Heart right ventricle (tissue), 16 donors: ENCODE measurements at regions not wholly inside any gene's neighbourhood (a gene's known extent, or its start where the extent isn't known, plus 50 kb on each side); places are given as distances from the start of the nearest gene placed in this dataset.

Source experiments
- ATAC-seq, 8 donors: fragments of 200-7000 bp; cut with Tn5 transposase; one replicate each; pipeline ENCODE4 v1.9.1; 2020; ENCODE audit warnings: mild to moderate bottlenecking in 8 of 8, moderate library complexity in 8 of 8, moderate number of reproducible peaks in 1 of 8
- DNase-seq, 2 donors: peaks; one replicate each; pipeline ENCODE4 v3.0.0-alpha.2; 2020
- H3K27ac ChIP-seq, 10 donors: fragments of 200-600 bp; sonication (generic) in 2 of 10; one replicate each; pipeline versions ENCODE4 v1.5.0 to v1.8.0; 2020 to 2022; ENCODE audit warnings: mild to moderate bottlenecking in 3 of 10
- H3K27me3 ChIP-seq, 7 donors: fragments of 200-600 bp; one replicate each; pipeline ENCODE4 v1.8.0; 2021 to 2022; ENCODE audit warnings: mild to moderate bottlenecking in 2 of 7
- H3K36me3 ChIP-seq, 9 donors: fragments of 200-600 bp; sonication (generic) in 1 of 9; one replicate each; pipeline versions ENCODE4 v1.5.0 to v1.8.0; 2020 to 2022; ENCODE audit warnings: mild to moderate bottlenecking in 2 of 9
- H3K4me1 ChIP-seq, 9 donors: fragments of 200-600 bp; sonication (generic) in 1 of 9; one replicate each; pipeline versions ENCODE4 v1.5.0 to v1.8.0; 2020 to 2022; ENCODE audit warnings: mild to moderate bottlenecking in 4 of 9
- H3K4me3 ChIP-seq, 10 donors: fragments of 200-600 bp; sonication (generic) in 2 of 10; one replicate each; pipeline versions ENCODE4 v1.5.0 to v1.8.0; 2020 to 2022; ENCODE audit warnings: mild to moderate bottlenecking in 7 of 10, moderate library complexity in 2 of 10
- H3K9me3 ChIP-seq, 11 donors: fragments of 200-600 bp in 10 of 11; sonication (generic) in 2 of 11; one replicate each; pipeline versions ENCODE4 v1.5.0 to v1.8.0; 2013 to 2022; ENCODE audit warnings: mild to moderate bottlenecking in 2 of 11, control low read depth in 1 of 11, moderate library complexity in 1 of 11
- CTCF ChIP-seq, 9 donors: fragments of 200-600 bp; sonication (generic) in 2 of 9; IDR thresholded peaks; one replicate each; pipeline versions ENCODE4 v1.5.0 to v1.8.0; 2021 to 2022; ENCODE audit warnings: antibody characterized with exemption in 9 of 9, mild to moderate bottlenecking in 5 of 9, moderate library complexity in 1 of 9
- WGBS, 2 donors: extraction: QIAGEN DNeasy Blood & Tissue Kit; methylation state at CpG; one replicate each; pipeline ENCODE4 v1.1.7; 2013; ENCODE audit warnings: inconsistent platforms in 1 of 2; 5-methylcytosine and 5-hydroxymethylcytosine counted together
- intact Hi-C, 10 donors: fragments of 100-400 bp; cut with DNase I; formaldehyde crosslinking; loops; one replicate each; pipeline versions ENCODE4 v1.11.1 to v1.14.2; 2022
- donor health status: Arrhythmogenic right ventricular cardiomyopathy.
- donor health status: ischemic (EF 13 %, LVEDD 7.1; RV severe dilation, severe dysfunction).
- donor health status: healthy with polysubstance abuse.
- donor health status: DM: no; HTN: yes; CAD: no.
- donor health status: DM: no; HTN: no; CAD: no.
- donor health status: ischemic (EF 25% LVEDD 6.9; RV normal size, moderate dysfunction).
- donor health status: ischemic (EF 25% LVEDD 5.7; RV mildly dilated, moderate dysfunction).
- donor health status: healthy.
- donor health status: DM: yes; HTN: yes; CAD: no.
- donor health status: Ischemic cardiomyopathy.
- donor health status: ischemic (EF 35%, LVEDD 5.7; RV mildly dilated, moderate dysfunction).
- donor health status: nonischemic (EF 11% LVEDD 7.7; RV severe dilation, severe dysfunction).
- donor health status: DM: yes; HTN: yes; CAD: no.
- donor health status: PGD.
- donor health status: ischemic (EF 29% LVEDD 5.4; RV normal size, mild dysfunction).
- donor health status: nonischemic (EF 23%, LVEDD 6.1; RV moderate dilation, normal function).

- Histone ChIP-seq H3K4me1 (no peaks in the 10 kb centered on the region), H3K4me3 (no peak overlapping the region), H3K9me3 (no peaks in the 10 kb centered on the region), H3K36me3 (no peaks in the 10 kb centered on the region), H3K27me3 (no peaks in the 10 kb centered on the region), H3K27ac (no peak overlapping the region)
- ATAC-seq (no peak), DNase-seq (no peak)
- no peak for TF ChIP-seq CTCF (IDR thresholded peaks at IDR 0.05)
- 87 to 90% methylated on average over 2 of the region's 2 CpGs for whole genome bisulfite sequencing, 2 donors
- intact Hi-C loops = no loop called here
These were observed 219.2 kb downstream of the FSCB start for GRCh38 chr14:44287858-44288257.

GRCh38 chr14:44286201-44286600 is 220.9 kb downstream of the FSCB start:
- Histone ChIP-seq H3K36me3 (no peaks in the 10 kb centered on the region), H3K4me3 (no peak overlapping the region), H3K27ac (no peak overlapping the region), H3K27me3 (no peaks in the 10 kb centered on the region), H3K4me1 (no peaks in the 10 kb centered on the region), H3K9me3 (no peaks in the 10 kb centered on the region)
- no peak for TF ChIP-seq CTCF (IDR thresholded peaks at IDR 0.05)
- DNase-seq = no peak
- no peak for ATAC-seq
- intact Hi-C loops = no loop called here
- WGBS, 2 donors = 69 to 79% methylated on average over 2 of the region's 2 CpGs

GRCh38 chr14:44283836-44284235 is 223.2 kb downstream of the FSCB start:
- Histone ChIP-seq H3K9me3 (no peaks in the 10 kb centered on the region), H3K27ac (no peak overlapping the region), H3K27me3 (no peaks in the 10 kb centered on the region), H3K4me3 (no peak overlapping the region), H3K4me1 (no peaks in the 10 kb centered on the region), H3K36me3 (no peaks in the 10 kb centered on the region)
- DNase-seq (no peak), ATAC-seq (no peak)
- 66 to 72% methylated on average over 1 of the region's 1 CpG for WGBS, 2 donors
- intact Hi-C loops = no loop called here
- no peak for TF ChIP-seq CTCF (IDR thresholded peaks at IDR 0.05)

GRCh38 chr14:44279357-44279756 is 227.7 kb downstream of the FSCB start:
- no peaks in the 10 kb centered on the region for H3K9me3 ChIP-seq

More at GRCh38 chr14:44279357-44279756, 227.7 kb downstream of the FSCB start:
- 42 to 44% methylated on average over 1 of the region's 1 CpG for WGBS, 2 donors
- H3K4me3 ChIP-seq = no peak overlapping the region
- H3K36me3 ChIP-seq = no peaks in the 10 kb centered on the region
- H3K27ac ChIP-seq = no peak overlapping the region
- ATAC-seq (no peak), DNase-seq (no peak)
- TF ChIP-seq CTCF (IDR thresholded peaks at IDR 0.05) = no peak
- intact Hi-C loops = no loop called here
- H3K4me1 ChIP-seq = no peaks in the 10 kb centered on the region
- H3K27me3 ChIP-seq = no peaks in the 10 kb centered on the region
